OCI-LY7 (cell line): ENCODE measurements at regions not wholly inside any gene's neighbourhood (a gene's known extent, or its start where the extent isn't known, plus 50 kb on each side); places are given as distances from the start of the nearest gene placed in this dataset.

Experiments
- BruUV-seq: library from RNA; stranded (reverse); fragments of 400-500 nt; replicated peaks from 2 replicates; lab custom pipeline; 2021; lab: Mats Ljungman, UMichigan
- CTCF ChIA-PET: fragments of 300-600 bp; sonication (Branson Sonifier 250); formaldehyde crosslinking; loops from one replicate; lab custom pipeline; 2022; ENCODE audit warnings: antibody characterized with exemption; ENCODE audit not compliant: unreplicated experiment; lab: Charles Lee
- POLR2A ChIA-PET: fragments of 300-600 bp; sonication (Branson Sonifier 250); formaldehyde crosslinking; loops from one replicate; lab custom pipeline; 2022; ENCODE audit warnings: antibody characterized with exemption; lab: Charles Lee
- DNase-seq: peaks from one replicate; pipeline ENCODE4 v3.0.0-alpha.2; 2015; ENCODE audit warnings: low spot score
- H2AFZ ChIP-seq: fragments of 200-600 bp; sonication (generic), shearing (Covaris generic); 2 replicates; pipeline ENCODE4 v1.6.1; 2014; ENCODE audit warnings: mild to moderate bottlenecking, antibody characterized with exemption, low read length, moderate library complexity
- H3K27ac ChIP-seq: fragments of 200-600 bp; sonication (generic); 2 replicates; pipeline ENCODE4 v1.5.1; 2014; ENCODE audit warnings: mixed run types, low read depth, mild to moderate bottlenecking, moderate library complexity, low read length, inconsistent platforms; ENCODE audit not compliant: poor library complexity, severe bottlenecking
- H3K36me3 ChIP-seq: fragments of 200-600 bp; sonication (generic); 2 replicates; pipeline ENCODE4 v1.6.1; 2014; ENCODE audit warnings: mild to moderate bottlenecking, antibody characterized with exemption, low read length, moderate library complexity, mixed read lengths; ENCODE audit not compliant: insufficient read depth
- H3K4me1 ChIP-seq: fragments of 200-600 bp; sonication (generic); 2 replicates; pipeline ENCODE4 v1.5.1; 2014; ENCODE audit warnings: mild to moderate bottlenecking, low read length; ENCODE audit not compliant: insufficient read depth, poor library complexity, severe bottlenecking
- H3K4me2 ChIP-seq: fragments of 200-600 bp; sonication (generic); 2 replicates; pipeline ENCODE4 v1.6.1; 2014; ENCODE audit warnings: mild to moderate bottlenecking, low read length
- H3K4me3 ChIP-seq: fragments of 200-600 bp; sonication (generic); 2 replicates; pipeline ENCODE4 v1.5.1; 2014; ENCODE audit warnings: mild to moderate bottlenecking, low read depth, low read length; ENCODE audit not compliant: poor library complexity, severe bottlenecking
- H3K79me2 ChIP-seq: fragments of 200-600 bp; sonication (generic); 2 replicates; pipeline ENCODE4 v1.6.1; 2016; ENCODE audit warnings: low read depth, mild to moderate bottlenecking, low read length, moderate library complexity, mixed read lengths; ENCODE audit not compliant: insufficient read depth
- H3K9me2 ChIP-seq: fragments of 200-600 bp; sonication (generic); 2 replicates; pipeline ENCODE4 v1.6.1; 2016; ENCODE audit warnings: mild to moderate bottlenecking, low read length, mixed read lengths; ENCODE audit not compliant: insufficient read depth
- H3K9me3 ChIP-seq: fragments of 200-600 bp; sonication (generic); 2 replicates; pipeline ENCODE4 v1.6.1; 2014; ENCODE audit warnings: mild to moderate bottlenecking, mixed run types, low read length, mixed read lengths
- H4K20me1 ChIP-seq: fragments of 200-600 bp; sonication (generic); 2 replicates; pipeline ENCODE4 v1.6.1; 2014; ENCODE audit warnings: mild to moderate bottlenecking, antibody characterized with exemption, low read length, moderate library complexity, mixed read lengths; ENCODE audit not compliant: insufficient read depth
- CTCF ChIP-seq: fragments of 200-600 bp; sonication (generic); conservative IDR thresholded peaks from 2 replicates; pipeline ENCODE4 v1.5.1; 2014; ENCODE audit warnings: mild to moderate bottlenecking, antibody characterized with exemption, low read length, moderate library complexity, mixed read lengths
- EZH2phosphoT487 ChIP-seq: fragments of 200-600 bp; sonication (generic); IDR thresholded peaks from 2 replicates; pipeline ENCODE4 v1.6.1; 2018; ENCODE audit warnings: low read depth, borderline replicate concordance, mild to moderate bottlenecking, mixed run types, antibody characterized with exemption, low read length, moderate library complexity, mixed read lengths
- intact Hi-C: fragments of 100-400 bp; cut with micrococcal nuclease; formaldehyde crosslinking; loops from one replicate; pipeline ENCODE4 v1.10.0; 2022; ENCODE audit not compliant: unreplicated experiment

GRCh38 chr5:40066616-40067015 lies 613.1 kb upstream of the PTGER4 start:
- ChIA-PET CTCF (no interaction called here), POLR2A (interaction anchor here (0.7 to 1.0 kb wide), 4 partner anchors 21 to 30 kb away, joined by 3 to 4 read pairs (median 3); no protein-coding TSS in a partner anchor)
- no peaks in the 10 kb centered on the region for H3K79me2 ChIP-seq
- no peaks in the 10 kb centered on the region for H3K36me3 ChIP-seq
- H3K27ac ChIP-seq, result no peak overlapping the region
- no peak for DNase-seq
- no peaks in the 10 kb centered on the region for H4K20me1 ChIP-seq
- intact Hi-C loops, result no loop called here
- BruUV-seq, result no TSS peak
- H3K4me1 ChIP-seq, result no peaks in the 10 kb centered on the region
- TF ChIP-seq EZH2phosphoT487, result no peak
- no peak for TF ChIP-seq CTCF
- H3K4me3 ChIP-seq, result no peak overlapping the region
- H3K4me2 ChIP-seq, result no peak overlapping the region
- no peaks in the 10 kb centered on the region for H3K9me2 ChIP-seq
- H2AFZ ChIP-seq, result no peak overlapping the region
- H3K9me3 ChIP-seq, result no peaks in the 10 kb centered on the region

GRCh38 chr5:40052808-40053207 lies 626.9 kb upstream of the PTGER4 start:
- no TSS peak for BruUV-seq
- intact Hi-C loops, result no loop called here
- ChIA-PET POLR2A (no interaction called here), CTCF (no interaction called here)
- H3K36me3 ChIP-seq, result no peaks in the 10 kb centered on the region
- H3K79me2 ChIP-seq, result no peaks in the 10 kb centered on the region
- no peak overlapping the region for H3K4me3 ChIP-seq
- no peak overlapping the region for H2AFZ ChIP-seq
- DNase-seq, result no peak
- no peaks in the 10 kb centered on the region for H4K20me1 ChIP-seq
- no peaks in the 10 kb centered on the region for H3K9me2 ChIP-seq
- H3K27ac ChIP-seq, result no peak overlapping the region
- no peaks in the 10 kb centered on the region for H3K4me1 ChIP-seq
- TF ChIP-seq EZH2phosphoT487 (no peak), CTCF (no peak)
- H3K9me3 ChIP-seq, result no peaks in the 10 kb centered on the region
- no peak overlapping the region for H3K4me2 ChIP-seq

- POLR2A ChIA-PET, result interaction anchor here (2.0 kb wide), 1 partner anchor 10 kb away, joined by 6 read pairs; no protein-coding TSS in a partner anchor
- Histone ChIP-seq H3K79me2 (no peaks in the 10 kb centered on the region), H3K9me2 (no peaks in the 10 kb centered on the region), H4K20me1 (no peaks in the 10 kb centered on the region), H3K36me3 (no peaks in the 10 kb centered on the region), H3K4me2 (no peak overlapping the region), H3K4me3 (no peak overlapping the region), H2AFZ (no peak overlapping the region), H3K9me3 (no peaks in the 10 kb centered on the region), H3K4me1 (peaks cover 12% of the 10 kb centered on the region), H3K27ac (no peak overlapping the region)
- no TSS peak for BruUV-seq
- no peak for DNase-seq
- intact Hi-C loops, result no loop called here
- TF ChIP-seq EZH2phosphoT487 (no peak), CTCF (no peak)
- CTCF ChIA-PET, result no interaction called here
Observed at GRCh38 chr5:40046792-40047191, 622.0 kb upstream of the DAB2 start.
